ENCODE measurements at regions not wholly inside any gene's neighbourhood (a gene's known extent, or its start where the extent isn't known, plus 50 kb on each side); places are given as distances from the start of the nearest gene placed in this dataset.

DNA sequence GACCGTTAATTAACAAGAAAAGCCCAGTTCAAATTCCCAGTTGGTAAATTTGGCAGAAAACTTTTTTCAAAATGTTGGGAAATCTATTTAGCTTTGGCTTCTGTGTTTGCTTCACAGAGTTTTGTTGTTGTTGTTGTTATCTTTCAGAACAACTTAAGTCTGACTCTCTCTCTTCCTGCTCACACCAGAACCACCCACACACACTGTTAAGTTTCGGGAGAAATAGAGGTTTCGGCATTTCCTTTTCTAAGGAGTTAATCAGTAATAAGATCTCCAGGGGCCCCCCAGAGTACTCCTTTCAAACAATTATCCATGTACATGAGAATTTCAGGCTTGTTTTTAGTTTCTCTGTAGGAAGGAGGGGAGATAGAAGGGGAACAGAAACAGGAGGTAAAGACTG lies 106.2 kb upstream of the PTCHD1 start:
- H3K27ac Mint-ChIP-seq = peak overlapping the region; percentile 15; the same call in 1 of the 2 replicates
- H3K27me3 ChIP-seq (ENCODE audit: insufficient read depth) = no peaks in the 10 kb centered on the region
- no peaks in the 10 kb centered on the region for H4K20me1 ChIP-seq (replicated peaks; ENCODE audit: insufficient read depth)
- TF ChIP-seq CREB1 (CRISPR knock-in tag; IDR thresholded peaks at IDR 0.05; ENCODE audit: low read depth) (no peak), EZH2 (IDR thresholded peaks at IDR 0.05; ENCODE audit: low read depth, unreplicated experiment) (no peak), EZH2phosphoT487 (IDR thresholded peaks at IDR 0.05; ENCODE audit: unreplicated experiment) (no peak), NANOG (IDR thresholded peaks at IDR 0.05; ENCODE audit: borderline replicate concordance) (no peak), ZNF331 (CRISPR knock-in tag; IDR thresholded peaks at IDR 0.05; ENCODE audit: low read depth) (no peak), POLR2AphosphoS5 (IDR thresholded peaks at IDR 0.05; ENCODE audit: low read depth) (no peak), JUNB (IDR thresholded peaks at IDR 0.05; ENCODE audit: unreplicated experiment) (no peak), ZNF114 (CRISPR knock-in tag; IDR thresholded peaks at IDR 0.05) (no peak), STAT1 (IDR thresholded peaks at IDR 0.05; ENCODE audit: unreplicated experiment) (no peak)
- TF ChIP-seq, protein P1, sequence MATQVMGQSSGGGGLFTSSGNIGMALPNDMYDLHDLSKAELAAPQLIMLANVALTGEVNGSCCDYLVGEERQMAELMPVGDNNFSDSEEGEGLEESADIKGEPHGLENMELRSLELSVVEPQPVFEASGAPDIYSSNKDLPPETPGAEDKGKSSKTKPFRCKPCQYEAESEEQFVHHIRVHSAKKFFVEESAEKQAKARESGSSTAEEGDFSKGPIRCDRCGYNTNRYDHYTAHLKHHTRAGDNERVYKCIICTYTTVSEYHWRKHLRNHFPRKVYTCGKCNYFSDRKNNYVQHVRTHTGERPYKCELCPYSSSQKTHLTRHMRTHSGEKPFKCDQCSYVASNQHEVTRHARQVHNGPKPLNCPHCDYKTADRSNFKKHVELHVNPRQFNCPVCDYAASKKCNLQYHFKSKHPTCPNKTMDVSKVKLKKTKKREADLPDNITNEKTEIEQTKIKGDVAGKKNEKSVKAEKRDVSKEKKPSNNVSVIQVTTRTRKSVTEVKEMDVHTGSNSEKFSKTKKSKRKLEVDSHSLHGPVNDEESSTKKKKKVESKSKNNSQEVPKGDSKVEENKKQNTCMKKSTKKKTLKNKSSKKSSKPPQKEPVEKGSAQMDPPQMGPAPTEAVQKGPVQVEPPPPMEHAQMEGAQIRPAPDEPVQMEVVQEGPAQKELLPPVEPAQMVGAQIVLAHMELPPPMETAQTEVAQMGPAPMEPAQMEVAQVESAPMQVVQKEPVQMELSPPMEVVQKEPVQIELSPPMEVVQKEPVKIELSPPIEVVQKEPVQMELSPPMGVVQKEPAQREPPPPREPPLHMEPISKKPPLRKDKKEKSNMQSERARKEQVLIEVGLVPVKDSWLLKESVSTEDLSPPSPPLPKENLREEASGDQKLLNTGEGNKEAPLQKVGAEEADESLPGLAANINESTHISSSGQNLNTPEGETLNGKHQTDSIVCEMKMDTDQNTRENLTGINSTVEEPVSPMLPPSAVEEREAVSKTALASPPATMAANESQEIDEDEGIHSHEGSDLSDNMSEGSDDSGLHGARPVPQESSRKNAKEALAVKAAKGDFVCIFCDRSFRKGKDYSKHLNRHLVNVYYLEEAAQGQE (IDR thresholded peaks at IDR 0.05; ENCODE audit: unreplicated experiment) = no peak
- TF ChIP-seq, protein P2, sequence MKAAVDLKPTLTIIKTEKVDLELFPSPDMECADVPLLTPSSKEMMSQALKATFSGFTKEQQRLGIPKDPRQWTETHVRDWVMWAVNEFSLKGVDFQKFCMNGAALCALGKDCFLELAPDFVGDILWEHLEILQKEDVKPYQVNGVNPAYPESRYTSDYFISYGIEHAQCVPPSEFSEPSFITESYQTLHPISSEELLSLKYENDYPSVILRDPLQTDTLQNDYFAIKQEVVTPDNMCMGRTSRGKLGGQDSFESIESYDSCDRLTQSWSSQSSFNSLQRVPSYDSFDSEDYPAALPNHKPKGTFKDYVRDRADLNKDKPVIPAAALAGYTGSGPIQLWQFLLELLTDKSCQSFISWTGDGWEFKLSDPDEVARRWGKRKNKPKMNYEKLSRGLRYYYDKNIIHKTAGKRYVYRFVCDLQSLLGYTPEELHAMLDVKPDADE (IDR thresholded peaks at IDR 0.05) = no peak
- TF ChIP-seq, protein P3, sequence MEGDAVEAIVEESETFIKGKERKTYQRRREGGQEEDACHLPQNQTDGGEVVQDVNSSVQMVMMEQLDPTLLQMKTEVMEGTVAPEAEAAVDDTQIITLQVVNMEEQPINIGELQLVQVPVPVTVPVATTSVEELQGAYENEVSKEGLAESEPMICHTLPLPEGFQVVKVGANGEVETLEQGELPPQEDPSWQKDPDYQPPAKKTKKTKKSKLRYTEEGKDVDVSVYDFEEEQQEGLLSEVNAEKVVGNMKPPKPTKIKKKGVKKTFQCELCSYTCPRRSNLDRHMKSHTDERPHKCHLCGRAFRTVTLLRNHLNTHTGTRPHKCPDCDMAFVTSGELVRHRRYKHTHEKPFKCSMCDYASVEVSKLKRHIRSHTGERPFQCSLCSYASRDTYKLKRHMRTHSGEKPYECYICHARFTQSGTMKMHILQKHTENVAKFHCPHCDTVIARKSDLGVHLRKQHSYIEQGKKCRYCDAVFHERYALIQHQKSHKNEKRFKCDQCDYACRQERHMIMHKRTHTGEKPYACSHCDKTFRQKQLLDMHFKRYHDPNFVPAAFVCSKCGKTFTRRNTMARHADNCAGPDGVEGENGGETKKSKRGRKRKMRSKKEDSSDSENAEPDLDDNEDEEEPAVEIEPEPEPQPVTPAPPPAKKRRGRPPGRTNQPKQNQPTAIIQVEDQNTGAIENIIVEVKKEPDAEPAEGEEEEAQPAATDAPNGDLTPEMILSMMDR (conservative IDR thresholded peaks at IDR 0.05; ENCODE audit: low read depth in 2 of 2) = no peak
- TF ChIP-seq, protein P4, sequence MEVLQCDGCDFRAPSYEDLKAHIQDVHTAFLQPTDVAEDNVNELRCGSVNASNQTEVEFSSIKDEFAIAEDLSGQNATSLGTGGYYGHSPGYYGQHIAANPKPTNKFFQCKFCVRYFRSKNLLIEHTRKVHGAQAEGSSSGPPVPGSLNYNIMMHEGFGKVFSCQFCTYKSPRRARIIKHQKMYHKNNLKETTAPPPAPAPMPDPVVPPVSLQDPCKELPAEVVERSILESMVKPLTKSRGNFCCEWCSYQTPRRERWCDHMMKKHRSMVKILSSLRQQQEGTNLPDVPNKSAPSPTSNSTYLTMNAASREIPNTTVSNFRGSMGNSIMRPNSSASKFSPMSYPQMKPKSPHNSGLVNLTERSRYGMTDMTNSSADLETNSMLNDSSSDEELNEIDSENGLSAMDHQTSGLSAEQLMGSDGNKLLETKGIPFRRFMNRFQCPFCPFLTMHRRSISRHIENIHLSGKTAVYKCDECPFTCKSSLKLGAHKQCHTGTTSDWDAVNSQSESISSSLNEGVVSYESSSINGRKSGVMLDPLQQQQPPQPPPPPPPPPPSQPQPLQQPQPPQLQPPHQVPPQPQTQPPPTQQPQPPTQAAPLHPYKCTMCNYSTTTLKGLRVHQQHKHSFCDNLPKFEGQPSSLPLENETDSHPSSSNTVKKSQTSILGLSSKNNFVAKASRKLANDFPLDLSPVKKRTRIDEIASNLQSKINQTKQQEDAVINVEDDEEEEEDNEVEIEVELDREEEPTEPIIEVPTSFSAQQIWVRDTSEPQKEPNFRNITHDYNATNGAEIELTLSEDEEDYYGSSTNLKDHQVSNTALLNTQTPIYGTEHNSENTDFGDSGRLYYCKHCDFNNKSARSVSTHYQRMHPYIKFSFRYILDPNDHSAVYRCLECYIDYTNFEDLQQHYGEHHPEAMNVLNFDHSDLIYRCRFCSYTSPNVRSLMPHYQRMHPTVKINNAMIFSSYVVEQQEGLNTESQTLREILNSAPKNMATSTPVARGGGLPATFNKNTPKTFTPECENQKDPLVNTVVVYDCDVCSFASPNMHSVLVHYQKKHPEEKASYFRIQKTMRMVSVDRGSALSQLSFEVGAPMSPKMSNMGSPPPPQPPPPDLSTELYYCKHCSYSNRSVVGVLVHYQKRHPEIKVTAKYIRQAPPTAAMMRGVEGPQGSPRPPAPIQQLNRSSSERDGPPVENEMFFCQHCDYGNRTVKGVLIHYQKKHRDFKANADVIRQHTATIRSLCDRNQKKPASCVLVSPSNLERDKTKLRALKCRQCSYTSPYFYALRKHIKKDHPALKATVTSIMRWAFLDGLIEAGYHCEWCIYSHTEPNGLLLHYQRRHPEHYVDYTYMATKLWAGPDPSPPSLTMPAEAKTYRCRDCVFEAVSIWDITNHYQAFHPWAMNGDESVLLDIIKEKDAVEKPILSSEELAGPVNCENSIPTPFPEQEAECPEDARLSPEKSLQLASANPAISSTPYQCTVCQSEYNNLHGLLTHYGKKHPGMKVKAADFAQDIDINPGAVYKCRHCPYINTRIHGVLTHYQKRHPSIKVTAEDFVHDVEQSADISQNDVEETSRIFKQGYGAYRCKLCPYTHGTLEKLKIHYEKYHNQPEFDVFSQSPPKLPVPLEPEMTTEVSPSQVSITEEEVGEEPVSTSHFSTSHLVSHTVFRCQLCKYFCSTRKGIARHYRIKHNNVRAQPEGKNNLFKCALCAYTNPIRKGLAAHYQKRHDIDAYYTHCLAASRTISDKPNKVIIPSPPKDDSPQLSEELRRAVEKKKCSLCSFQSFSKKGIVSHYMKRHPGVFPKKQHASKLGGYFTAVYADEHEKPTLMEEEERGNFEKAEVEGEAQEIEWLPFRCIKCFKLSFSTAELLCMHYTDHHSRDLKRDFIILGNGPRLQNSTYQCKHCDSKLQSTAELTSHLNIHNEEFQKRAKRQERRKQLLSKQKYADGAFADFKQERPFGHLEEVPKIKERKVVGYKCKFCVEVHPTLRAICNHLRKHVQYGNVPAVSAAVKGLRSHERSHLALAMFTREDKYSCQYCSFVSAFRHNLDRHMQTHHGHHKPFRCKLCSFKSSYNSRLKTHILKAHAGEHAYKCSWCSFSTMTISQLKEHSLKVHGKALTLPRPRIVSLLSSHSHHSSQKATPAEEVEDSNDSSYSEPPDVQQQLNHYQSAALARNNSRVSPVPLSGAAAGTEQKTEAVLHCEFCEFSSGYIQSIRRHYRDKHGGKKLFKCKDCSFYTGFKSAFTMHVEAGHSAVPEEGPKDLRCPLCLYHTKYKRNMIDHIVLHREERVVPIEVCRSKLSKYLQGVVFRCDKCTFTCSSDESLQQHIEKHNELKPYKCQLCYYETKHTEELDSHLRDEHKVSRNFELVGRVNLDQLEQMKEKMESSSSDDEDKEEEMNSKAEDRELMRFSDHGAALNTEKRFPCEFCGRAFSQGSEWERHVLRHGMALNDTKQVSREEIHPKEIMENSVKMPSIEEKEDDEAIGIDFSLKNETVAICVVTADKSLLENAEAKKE (CRISPR knock-in tag; IDR thresholded peaks at IDR 0.05) = no peak
- H3K4me1 Mint-ChIP-seq = peaks cover 14% of the 10 kb centered on the region
- H3K79me2 ChIP-seq (replicated peaks; ENCODE audit: insufficient read depth) = no peaks in the 10 kb centered on the region
- peaks cover 1% of the 10 kb centered on the region for H3K27me3 Mint-ChIP-seq (ENCODE audit: insufficient read depth, low read depth, poor library complexity)
- DNase-seq (ENCODE audit: low spot score) = no peak
- no peaks in the 10 kb centered on the region for H3K4me1 ChIP-seq (ENCODE audit: insufficient read depth)
- H3K27ac ChIP-seq (ENCODE audit: low read depth) = no peak overlapping the region
- H3K36me3 Mint-ChIP-seq (ENCODE audit: low read depth) = no peaks in the 10 kb centered on the region
- H3K4me2 ChIP-seq = no peak overlapping the region
- H3K4me3 ChIP-seq = no peak overlapping the region
- H3F3A ChIP-seq (replicated peaks; ENCODE audit: low read depth) = no peaks in the 10 kb centered on the region
- H3K4me3 Mint-ChIP-seq = no peak overlapping the region
- no peaks in the 10 kb centered on the region for H3K9me2 ChIP-seq (ENCODE audit: insufficient read depth)
- no peak for ATAC-seq
- H3K9me3 Mint-ChIP-seq = no peaks in the 10 kb centered on the region; the same call in 2 of the 3 replicates
- H2AFZ ChIP-seq = no peak overlapping the region
- no peaks in the 10 kb centered on the region for H3K36me3 ChIP-seq (ENCODE audit: insufficient read depth)

Data from GM23338 (cell line).